PC-9 (cell line): ENCODE measurements at regions not wholly inside any gene's neighbourhood (a gene's known extent, or its start where the extent isn't known, plus 50 kb on each side); places are given as distances from the start of the nearest gene placed in this dataset.

Source experiments
- CTCF ChIP-seq: fragments of 200-600 bp; sonication (generic); conservative IDR thresholded peaks from 2 replicates; pipeline ENCODE4 v1.6.1; 2017; ENCODE audit warnings: mixed run types, antibody characterized with exemption, mild to moderate bottlenecking, moderate library complexity
- EZH2 ChIP-seq: fragments of 200-600 bp; sonication (generic); IDR thresholded peaks from 2 replicates; pipeline ENCODE4 v1.8.0; 2017; ENCODE audit warnings: antibody characterized with exemption, low read depth

- TF ChIP-seq CTCF = no peak
- no peak for TF ChIP-seq EZH2
Observed at GRCh38 chr3:194246709-194247349, 104.3 kb downstream of the CPN2 start.
